NCI-H2196 (cell line): ENCODE measurements at regions not wholly inside any gene's neighbourhood (a gene's known extent, or its start where the extent isn't known, plus 50 kb on each side); places are given as distances from the start of the nearest gene placed in this dataset.
"Not testable (repeated sequence)": the region's sequence is repeated elsewhere in the genome, so short reads cannot be mapped to it uniquely, and the experiment has no call there.

Experiments
- DNase-seq: peaks from one replicate; lab custom pipeline; 2025; ENCODE audit not compliant: unreplicated experiment; lab: John Stamatoyannopoulos, UW

GRCh38 chr7:145478541-145478940 is 638.1 kb upstream of the CNTNAP2 start:
- DNase-seq, result no peak

GRCh38 chr7:145474009-145474686 is 638.3 kb upstream of the TPK1 start:
- no peak for DNase-seq

- no peak for DNase-seq
These were observed 636.0 kb upstream of the TPK1 start for GRCh38 chr7:145471883-145472282.

DNA sequence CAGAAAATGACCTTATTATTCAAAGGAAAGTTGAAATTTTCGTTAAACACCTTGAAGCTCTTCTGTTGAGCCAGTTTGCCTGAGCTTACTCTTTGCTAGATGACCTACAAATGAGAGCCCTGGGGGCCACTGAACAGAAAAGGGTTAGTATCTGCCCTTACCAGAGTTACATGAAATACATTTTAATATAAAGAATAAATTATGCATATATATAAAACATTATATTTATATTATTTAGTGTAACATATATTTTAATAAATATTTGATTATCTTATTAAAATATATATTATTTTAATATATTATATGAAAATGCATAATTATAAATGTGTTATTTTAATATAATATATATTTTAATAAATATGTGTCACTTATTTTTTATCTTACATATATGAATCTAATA is 628.4 kb upstream of the TPK1 start:
- DNase-seq, result no peak

GRCh38 chr7:145462463-145462862 is 626.6 kb upstream of the TPK1 start:
- no peak for DNase-seq

DNA sequence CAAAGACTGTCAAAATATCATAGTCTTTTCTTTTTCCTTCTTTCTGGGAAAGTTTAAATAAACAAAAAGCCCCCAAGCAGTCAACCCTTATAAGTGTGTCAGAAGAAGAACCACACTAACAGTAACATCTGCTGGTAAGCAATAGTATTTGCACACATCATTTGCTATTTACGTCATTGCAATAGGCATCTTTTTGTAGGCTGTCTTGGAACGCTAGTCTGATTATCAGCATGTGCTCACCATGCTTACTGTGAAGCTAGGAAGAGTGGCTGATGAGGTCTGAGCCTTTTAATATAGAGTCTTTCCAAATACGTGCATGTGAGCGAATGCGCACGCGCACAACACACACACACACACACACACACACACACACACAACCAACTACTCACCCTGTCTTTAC is 599.0 kb upstream of the TPK1 start:
- no peak for DNase-seq

- DNase-seq, result no peak
These were observed 596.0 kb upstream of the TPK1 start for GRCh38 chr7:145431834-145432233.

DNA sequence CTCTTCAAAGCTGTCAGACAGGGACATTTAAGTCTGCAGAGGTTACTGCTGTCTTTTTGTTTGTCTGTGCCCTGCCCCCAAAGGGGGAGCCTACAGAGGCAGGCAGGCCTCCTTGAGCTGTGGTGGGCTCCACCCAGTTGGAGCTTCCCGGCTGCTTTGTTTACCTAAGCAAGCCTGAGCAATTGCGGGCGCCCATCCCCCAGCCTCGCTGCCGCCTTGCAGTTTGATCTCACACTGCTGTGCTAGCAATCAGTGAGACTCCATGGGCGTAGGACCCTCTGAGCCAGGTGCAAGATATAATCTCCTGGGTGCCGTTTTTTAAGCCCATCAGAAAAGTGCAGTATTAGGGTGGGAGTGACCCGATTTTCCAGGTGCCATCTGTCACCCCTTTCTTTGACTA is 582.6 kb upstream of the TPK1 start:
- not testable (repeated sequence) for DNase-seq

- no peak for DNase-seq
These were observed 575.2 kb upstream of the TPK1 start for GRCh38 chr7:145411066-145411465.

GRCh38 chr7:145398758-145399157 is 562.9 kb upstream of the TPK1 start:
- DNase-seq, result no peak

- no peak for DNase-seq
These were observed 558.3 kb upstream of the TPK1 start for GRCh38 chr7:145394126-145394525.

- DNase-seq, result no peak
These were observed 546.9 kb upstream of the TPK1 start for GRCh38 chr7:145382762-145383161.

DNA sequence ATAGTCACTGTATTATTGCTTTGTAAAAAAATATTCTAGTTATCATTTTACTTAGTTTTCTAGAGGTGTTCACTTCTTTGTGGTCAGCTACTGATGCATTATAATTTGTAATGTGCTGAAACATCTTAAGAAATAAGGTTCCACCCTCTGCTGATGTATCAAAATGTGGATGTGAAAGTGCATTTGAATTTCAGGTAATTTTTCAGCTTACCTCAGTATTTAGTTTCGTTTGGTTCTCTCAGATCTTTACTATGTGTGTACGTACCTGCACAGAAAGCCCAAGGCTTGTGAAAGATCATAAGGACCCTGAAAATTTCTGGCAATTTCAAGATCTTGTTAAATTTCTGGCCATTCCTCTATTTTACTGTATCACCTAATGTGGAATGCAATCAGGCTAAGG is 542.3 kb upstream of the TPK1 start:
- DNase-seq, result no peak

GRCh38 chr7:145360511-145361100 is 524.8 kb upstream of the TPK1 start:
- DNase-seq, result no peak

DNA sequence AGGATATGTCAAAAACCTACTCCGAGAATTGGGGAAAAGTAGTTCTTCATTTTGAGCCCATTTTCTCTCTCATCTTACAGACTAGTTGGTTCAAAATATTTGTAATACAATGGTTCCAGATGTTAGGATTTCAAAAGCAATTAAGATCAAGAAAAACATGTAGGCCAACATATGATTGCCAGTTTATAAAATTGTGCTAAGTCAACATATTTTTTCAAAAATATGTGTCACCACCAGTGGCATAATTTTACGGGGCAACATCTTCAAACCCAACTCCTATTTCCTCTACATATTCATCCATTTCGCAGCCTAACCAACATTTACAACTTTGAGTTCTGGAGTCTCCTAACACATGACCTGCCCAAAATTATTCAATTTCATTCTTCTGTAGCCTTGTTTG is 514.5 kb upstream of the TPK1 start:
- no peak for DNase-seq

- DNase-seq, result not testable (repeated sequence)
These were observed 513.6 kb upstream of the TPK1 start for GRCh38 chr7:145349452-145349851.

DNA sequence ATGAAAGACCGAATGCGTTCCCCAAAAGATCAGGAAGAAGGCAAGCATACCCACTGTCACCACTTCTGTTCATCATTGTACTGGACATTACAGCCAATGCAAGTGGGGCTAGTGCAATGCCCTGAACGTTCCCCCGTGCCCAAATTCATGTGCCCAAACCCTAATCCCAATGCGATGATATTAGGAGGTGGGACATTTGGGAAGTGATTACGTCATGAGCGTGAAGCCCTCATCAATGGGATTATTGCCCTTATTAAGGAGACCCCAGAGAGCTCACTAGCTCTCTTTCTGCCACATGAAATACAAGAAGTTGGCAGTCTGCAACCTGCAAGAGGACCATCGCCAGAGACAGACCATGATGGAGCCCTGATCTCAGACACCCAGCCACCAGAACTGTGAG is 511.4 kb upstream of the TPK1 start:
- DNase-seq, result no peak

GRCh38 chr7:145339319-145339718 is 503.5 kb upstream of the TPK1 start:
- no peak for DNase-seq

GRCh38 chr7:145331522-145331921 is 495.7 kb upstream of the TPK1 start:
- DNase-seq, result no peak

DNA sequence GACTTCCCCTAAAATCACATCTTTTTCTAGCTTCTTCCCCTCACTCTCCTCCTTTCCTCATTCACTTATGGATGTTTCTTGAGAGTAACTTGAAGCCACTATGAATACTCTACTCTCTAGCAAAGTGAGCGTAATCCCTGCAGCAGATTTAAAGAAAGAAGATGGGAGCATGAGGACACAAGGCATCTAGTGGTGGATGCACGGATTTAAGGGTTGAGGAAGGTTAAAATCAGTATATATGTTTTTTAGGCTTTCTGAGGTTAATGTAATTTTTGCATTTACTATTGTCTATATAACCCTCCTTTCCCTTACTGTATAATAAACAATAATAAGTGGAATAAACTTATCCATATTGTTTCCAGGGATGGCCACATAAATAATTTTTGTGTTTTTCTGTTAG is 495.2 kb upstream of the TPK1 start:
- DNase-seq, result no peak

GRCh38 chr7:145327646-145328045 is 491.8 kb upstream of the TPK1 start:
- DNase-seq, result no peak

GRCh38 chr7:145324081-145324480 is 488.2 kb upstream of the TPK1 start:
- no peak for DNase-seq

GRCh38 chr7:145313551-145313950 is 477.7 kb upstream of the TPK1 start:
- DNase-seq, result no peak
